ENCODE measurements at regions not wholly inside any gene's neighbourhood (a gene's known extent, or its start where the extent isn't known, plus 50 kb on each side); places are given as distances from the start of the nearest gene placed in this dataset.

- Histone ChIP-seq H3K4me3 (no peak overlapping the region), H3K36me3 (replicated peaks in 1 of 2; ENCODE audit: insufficient read depth in 1 of 2, low read depth in 2 of 2) (no peaks in the 10 kb centered on the region), H3K4me1 (peaks cover 8% of the 10 kb centered on the region), H3K9me3 (no peaks in the 10 kb centered on the region), H3K27me3 (peaks cover 0 to 14% of the 10 kb centered on the region in 2 donors), H3K27ac (no peak overlapping the region)
- ATAC-seq (no peak), DNase-seq (no peak)
- TF ChIP-seq CTCF (IDR thresholded peaks at IDR 0.05) (no peak), POLR2A (IDR thresholded peaks at IDR 0.05) (no peak)
- intact Hi-C loops (cut with DNase I) = loop anchor here (10.0 kb wide), 1 partner anchor 308 kb away; no protein-coding TSS in a partner anchor
- 54 to 60% methylated on average over 9 to 13 of the region's 13 CpGs for WGBS, 2 donors
These were observed 214.2 kb downstream of the RBFOX3 start for GRCh38 chr17:79396696-79397095.

GRCh38 chr17:79395545-79395944 lies 215.3 kb downstream of the RBFOX3 start:
- ATAC-seq = no peak
- DNase-seq = no peak
- intact Hi-C loops (cut with DNase I) = loop anchor here (10.0 kb wide), 1 partner anchor 309 kb away; no protein-coding TSS in a partner anchor

GRCh38 chr17:79395066-79395465 lies 215.8 kb downstream of the RBFOX3 start:
- DNase-seq = no peak
- TF ChIP-seq POLR2A (IDR thresholded peaks at IDR 0.05) (no peak), CTCF (IDR thresholded peaks at IDR 0.05) (no peak)
- H3K27me3 ChIP-seq = peaks cover 0 to 17% of the 10 kb centered on the region in 2 donors

More at GRCh38 chr17:79395545-79395944, 215.3 kb downstream of the RBFOX3 start:
- H3K27me3 ChIP-seq = peaks cover 0 to 17% of the 10 kb centered on the region in 2 donors
- H3K36me3 ChIP-seq (replicated peaks in 1 of 2; ENCODE audit: insufficient read depth in 1 of 2, low read depth in 2 of 2) = no peaks in the 10 kb centered on the region
- peaks cover under 1% of the 10 kb centered on the region for H3K4me1 ChIP-seq
- no peaks in the 10 kb centered on the region for H3K9me3 ChIP-seq
- H3K4me3 ChIP-seq = no peak overlapping the region
- WGBS, 2 donors = 33 to 46% methylated on average over 3 to 13 of the region's 13 CpGs
- TF ChIP-seq CTCF (IDR thresholded peaks at IDR 0.05) = no peak
- no peak for TF ChIP-seq POLR2A (IDR thresholded peaks at IDR 0.05)
- H3K27ac ChIP-seq = no peak overlapping the region

GRCh38 chr17:79393358-79394052 lies 217.3 kb downstream of the RBFOX3 start:
- no peak for TF ChIP-seq POLR2A (IDR thresholded peaks at IDR 0.05)
- peak; percentile 82 to 92 (median 86) for TF ChIP-seq CTCF (IDR thresholded peaks at IDR 0.05)
- intact Hi-C loops (cut with DNase I) = loop anchor here (5.0 to 10.0 kb wide), 2 partner anchors 306 to 311 kb away; no protein-coding TSS in a partner anchor
- Histone ChIP-seq H3K9me3 (no peaks in the 10 kb centered on the region), H3K4me3 (no peak overlapping the region), H3K4me1 (no peaks in the 10 kb centered on the region), H3K36me3 (replicated peaks in 1 of 2; ENCODE audit: insufficient read depth in 1 of 2, low read depth in 2 of 2) (no peaks in the 10 kb centered on the region), H3K27me3 (peaks cover 0 to 17% of the 10 kb centered on the region in 2 donors), H3K27ac (no peak overlapping the region)
- ATAC-seq = peak; percentile 77
- peak; percentile 79 to 88 (median 84) for DNase-seq
- 33 to 75% methylated on average over 13 to 31 of the region's 31 CpGs for WGBS, 2 donors

More at GRCh38 chr17:79395066-79395465, 215.8 kb downstream of the RBFOX3 start:
- no peak for ATAC-seq
- Histone ChIP-seq H3K4me1 (no peaks in the 10 kb centered on the region), H3K9me3 (no peaks in the 10 kb centered on the region), H3K4me3 (no peak overlapping the region), H3K27ac (no peak overlapping the region), H3K36me3 (replicated peaks in 1 of 2; ENCODE audit: insufficient read depth in 1 of 2, low read depth in 2 of 2) (no peaks in the 10 kb centered on the region)
- 36 to 38% methylated on average over 6 to 10 of the region's 10 CpGs for WGBS, 2 donors
- intact Hi-C loops (cut with DNase I) = loop anchor here (10.0 kb wide), 1 partner anchor 310 kb away; no protein-coding TSS in a partner anchor

All from body of pancreas (tissue), 4 donors.